HFF-Myc (cell line): ENCODE measurements at regions not wholly inside any gene's neighbourhood (a gene's known extent, or its start where the extent isn't known, plus 50 kb on each side); places are given as distances from the start of the nearest gene placed in this dataset.

Source experiments
- DNase-seq: peaks from one replicate; pipeline ENCODE4 v3.0.0-alpha.2; 2011; ENCODE audit warnings: low read depth; ENCODE audit errors: extremely low read depth
- H3K4me3 ChIP-seq: replicated peaks from 2 replicates; pipeline ENCODE4 v1.5.1; 2011; ENCODE audit warnings: low read depth, mild to moderate bottlenecking, control low read depth, low read length
- CTCF ChIP-seq: IDR thresholded peaks from 2 replicates; pipeline ENCODE4 v1.5.1; 2012; ENCODE audit warnings: mild to moderate bottlenecking, low read depth, low read length, control low read depth; ENCODE audit errors: missing control alignments

- H3K4me3 ChIP-seq = no peak overlapping the region
- DNase-seq = no peak
- no peak for TF ChIP-seq CTCF
These were observed 388.1 kb downstream of the EPM2A start for GRCh38 chr6:145347216-145347615.

GRCh38 chr6:145349950-145350510, 385.3 kb downstream of the EPM2A start:
- TF ChIP-seq CTCF = no peak
- DNase-seq = no peak

GRCh38 chr6:145350928-145351327, 384.4 kb downstream of the EPM2A start:
- TF ChIP-seq CTCF = no peak
- H3K4me3 ChIP-seq = no peak overlapping the region
- no peak for DNase-seq

More at GRCh38 chr6:145349950-145350510, 385.3 kb downstream of the EPM2A start:
- no peak overlapping the region for H3K4me3 ChIP-seq

- no peak overlapping the region for H3K4me3 ChIP-seq
- DNase-seq = no peak
- TF ChIP-seq CTCF = no peak
These were observed 382.8 kb downstream of the EPM2A start for GRCh38 chr6:145352382-145353080.

- TF ChIP-seq CTCF = no peak
- H3K4me3 ChIP-seq = no peak overlapping the region
- DNase-seq = no peak
These were observed 374.5 kb downstream of the EPM2A start for GRCh38 chr6:145360865-145361264.

- no peak for DNase-seq
- TF ChIP-seq CTCF = no peak
- H3K4me3 ChIP-seq = no peak overlapping the region
These were observed 368.2 kb downstream of the EPM2A start for GRCh38 chr6:145367149-145367548.
